Spleen (tissue), 3 donors: ENCODE measurements at regions not wholly inside any gene's neighbourhood (a gene's known extent, or its start where the extent isn't known, plus 50 kb on each side); places are given as distances from the start of the nearest gene placed in this dataset.

Source experiments
- POLR2A ChIP-seq, 3 donors: fragments of 450-650 bp; IDR thresholded peaks; one replicate each; pipeline ENCODE4 v1.5.1; 2017; ENCODE audit warnings: antibody characterized with exemption in 3 of 3, mild to moderate bottlenecking in 1 of 3
- POLR2AphosphoS5 ChIP-seq, 3 donors: sonication (generic); formaldehyde crosslinking; IDR thresholded peaks; one replicate each; pipeline ENCODE4 v1.5.1; 2017; ENCODE audit warnings: antibody characterized with exemption in 3 of 3

- TF ChIP-seq POLR2AphosphoS5 (IDR thresholded peaks at IDR 0.05) (no peak), POLR2A (IDR thresholded peaks at IDR 0.05) (no peak)
Measured at GRCh38 chr10:64486901-64487300, 965.7 kb downstream of the REEP3 start.
